ENCODE measurements at regions not wholly inside any gene's neighbourhood (a gene's known extent, or its start where the extent isn't known, plus 50 kb on each side); places are given as distances from the start of the nearest gene placed in this dataset.

GRCh38 chr2:210792000-210792399 lies 235.6 kb downstream of the CPS1 start:
- Mint-ChIP-seq H3K27me3 (ENCODE audit: unreplicated experiment) (no peaks in the 10 kb centered on the region), H3K9me3 (ENCODE audit: unreplicated experiment) (no peaks in the 10 kb centered on the region)

GRCh38 chr2:210795506-210795905 lies 239.1 kb downstream of the CPS1 start:
- Mint-ChIP-seq H3K27me3 (ENCODE audit: unreplicated experiment) (peaks cover 6% of the 10 kb centered on the region), H3K36me3 (ENCODE audit: unreplicated experiment) (no peaks in the 10 kb centered on the region), H3K27ac (ENCODE audit: unreplicated experiment) (no peak overlapping the region), H3K4me1 (ENCODE audit: unreplicated experiment) (no peaks in the 10 kb centered on the region), H3K4me3 (ENCODE audit: unreplicated experiment) (no peak overlapping the region), H3K9me3 (ENCODE audit: unreplicated experiment) (no peaks in the 10 kb centered on the region)
- DNase-seq (ENCODE audit: extremely low spot score, unreplicated experiment): no peak
- TF ChIP-seq CTCF (IDR thresholded peaks at IDR 0.05): no peak

More at GRCh38 chr2:210792000-210792399, 235.6 kb downstream of the CPS1 start:
- no peaks in the 10 kb centered on the region for H3K36me3 Mint-ChIP-seq (ENCODE audit: unreplicated experiment)
- no peak for TF ChIP-seq CTCF (IDR thresholded peaks at IDR 0.05)
- no peak overlapping the region for H3K4me3 Mint-ChIP-seq (ENCODE audit: unreplicated experiment)
- DNase-seq (ENCODE audit: extremely low spot score, unreplicated experiment): no peak
- no peak overlapping the region for H3K27ac Mint-ChIP-seq (ENCODE audit: unreplicated experiment)
- no peaks in the 10 kb centered on the region for H3K4me1 Mint-ChIP-seq (ENCODE audit: unreplicated experiment)

DNA sequence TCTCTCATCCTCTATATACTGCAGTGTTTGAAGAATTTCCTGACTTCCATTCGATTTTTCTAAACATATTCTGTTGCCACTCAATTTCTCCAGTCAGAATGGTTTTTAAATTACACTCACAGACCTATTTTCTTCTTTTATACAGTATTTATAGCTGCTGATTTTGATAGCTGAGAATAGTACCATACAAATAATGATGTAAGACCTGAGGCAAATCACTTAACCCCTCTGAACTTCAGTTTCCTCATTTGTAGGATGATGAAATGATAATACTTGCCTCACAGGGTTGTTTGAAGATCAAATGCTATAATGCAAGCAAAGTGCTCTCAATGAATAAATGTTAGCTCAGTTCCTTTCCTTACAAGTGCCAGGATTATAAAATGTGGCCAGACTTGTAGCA lies 241.8 kb downstream of the CPS1 start:
- no peak overlapping the region for H3K27ac Mint-ChIP-seq (ENCODE audit: unreplicated experiment)
- H3K4me3 Mint-ChIP-seq (ENCODE audit: unreplicated experiment): no peak overlapping the region
- peaks cover 6% of the 10 kb centered on the region for H3K27me3 Mint-ChIP-seq (ENCODE audit: unreplicated experiment)
- H3K4me1 Mint-ChIP-seq (ENCODE audit: unreplicated experiment): no peaks in the 10 kb centered on the region
- H3K9me3 Mint-ChIP-seq (ENCODE audit: unreplicated experiment): no peaks in the 10 kb centered on the region
- DNase-seq (ENCODE audit: extremely low spot score, unreplicated experiment): no peak
- no peak for TF ChIP-seq CTCF (IDR thresholded peaks at IDR 0.05)
- H3K36me3 Mint-ChIP-seq (ENCODE audit: unreplicated experiment): no peaks in the 10 kb centered on the region

DNA sequence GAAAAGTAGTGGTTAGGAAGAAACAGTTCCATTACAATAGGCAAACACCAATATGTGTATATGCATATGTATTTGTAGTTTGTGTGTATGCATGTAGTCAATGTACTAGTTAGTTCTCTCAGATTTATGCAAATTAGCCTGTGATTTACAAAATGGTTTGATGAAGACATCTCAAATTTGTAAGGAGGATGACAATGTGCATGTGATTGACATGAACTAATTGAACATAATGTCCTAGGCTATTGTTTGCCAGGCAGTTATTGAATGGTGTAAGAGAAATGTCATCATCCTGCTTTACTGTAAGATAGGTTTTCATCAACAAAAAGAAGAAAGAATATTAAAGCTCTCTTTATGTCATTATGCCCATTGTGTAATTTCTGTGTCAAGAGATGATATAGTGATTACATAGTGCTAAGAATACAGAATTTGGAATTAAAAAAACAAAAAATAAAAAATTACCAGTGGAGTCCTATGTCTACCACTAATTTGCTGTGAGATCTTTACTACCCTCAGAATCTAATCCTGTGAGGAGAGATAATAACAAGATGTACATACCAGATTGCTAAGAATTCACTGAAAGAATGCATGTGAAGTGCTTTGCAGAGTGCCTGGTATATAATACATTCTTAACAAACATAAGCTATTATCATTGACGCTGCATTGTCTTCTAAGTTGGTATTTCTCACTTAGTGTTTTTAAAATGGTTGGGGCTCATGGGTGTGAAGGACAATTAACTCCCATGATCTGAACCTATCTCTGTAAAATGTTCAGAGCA lies 258.0 kb downstream of the CPS1 start:
- no peak for TF ChIP-seq CTCF (IDR thresholded peaks at IDR 0.05)
- peaks cover 3% of the 10 kb centered on the region for H3K27me3 Mint-ChIP-seq (ENCODE audit: unreplicated experiment)
- H3K9me3 Mint-ChIP-seq (ENCODE audit: unreplicated experiment): no peaks in the 10 kb centered on the region
- DNase-seq (ENCODE audit: extremely low spot score, unreplicated experiment): no peak
- no peaks in the 10 kb centered on the region for H3K4me1 Mint-ChIP-seq (ENCODE audit: unreplicated experiment)
- H3K27ac Mint-ChIP-seq (ENCODE audit: unreplicated experiment): no peak overlapping the region
- H3K4me3 Mint-ChIP-seq (ENCODE audit: unreplicated experiment): no peak overlapping the region
- H3K36me3 Mint-ChIP-seq (ENCODE audit: unreplicated experiment): no peaks in the 10 kb centered on the region

- no peaks in the 10 kb centered on the region for H3K36me3 Mint-ChIP-seq (ENCODE audit: unreplicated experiment)
- no peak for DNase-seq (ENCODE audit: extremely low spot score, unreplicated experiment)
- peaks cover 3% of the 10 kb centered on the region for H3K27me3 Mint-ChIP-seq (ENCODE audit: unreplicated experiment)
- no peak overlapping the region for H3K4me3 Mint-ChIP-seq (ENCODE audit: unreplicated experiment)
- H3K27ac Mint-ChIP-seq (ENCODE audit: unreplicated experiment): no peak overlapping the region
- H3K4me1 Mint-ChIP-seq (ENCODE audit: unreplicated experiment): no peaks in the 10 kb centered on the region
- TF ChIP-seq CTCF (IDR thresholded peaks at IDR 0.05): no peak
- H3K9me3 Mint-ChIP-seq (ENCODE audit: unreplicated experiment): no peaks in the 10 kb centered on the region
Observed at GRCh38 chr2:210816769-210817168, 260.4 kb downstream of the CPS1 start.

All from osteocyte (in vitro differentiated cells).